Transverse colon (tissue), 4 donors: ENCODE measurements at regions not wholly inside any gene's neighbourhood (a gene's known extent, or its start where the extent isn't known, plus 50 kb on each side); places are given as distances from the start of the nearest gene placed in this dataset.

Experiments
- DNase-seq: peaks from one replicate; pipeline ENCODE4 v3.0.0-alpha.2; 2019
- H3K27ac ChIP-seq, 4 donors: fragments of 200-600 bp; sonication (generic); 2 replicates each; pipeline ENCODE4 v1.5.1; 2016 to 2018; ENCODE audit warnings: inconsistent platforms in 4 of 4
- H3K27me3 ChIP-seq: fragments of 200-600 bp; sonication (generic); 2 replicates; pipeline ENCODE4 v1.5.1; 2017; ENCODE audit warnings: inconsistent platforms
- H3K36me3 ChIP-seq, 4 donors: fragments of 200-600 bp; sonication (generic); 2 replicates each; pipeline ENCODE4 v1.5.1; 2017 to 2019; ENCODE audit warnings: inconsistent platforms in 4 of 4
- H3K4me1 ChIP-seq, 4 donors: fragments of 200-600 bp; sonication (generic); 2 replicates each; pipeline ENCODE4 v1.5.1; 2017 to 2020; ENCODE audit warnings: inconsistent platforms in 4 of 4
- H3K4me3 ChIP-seq, 4 donors: fragments of 200-600 bp; sonication (generic); 1 replicate in 1 of 4; 2 replicates in 3 of 4; pipeline versions ENCODE4 v1.5.1 to v1.6.1; 2017 to 2019; ENCODE audit warnings: inconsistent platforms in 4 of 4
- H3K9me3 ChIP-seq, 2 donors: fragments of 200-600 bp; sonication (generic); 2 replicates each; pipeline ENCODE4 v1.5.1; 2017 to 2019; ENCODE audit warnings: inconsistent platforms in 2 of 2
- EP300 ChIP-seq: sonication (generic); formaldehyde crosslinking; IDR thresholded peaks from one replicate; pipeline ENCODE4 v1.6.1; 2017; ENCODE audit warnings: antibody characterized with exemption, low read depth
- POLR2A ChIP-seq: fragments of 450-650 bp; IDR thresholded peaks from one replicate; pipeline ENCODE4 v1.6.1; 2016; ENCODE audit warnings: antibody characterized with exemption, mild to moderate bottlenecking, moderate library complexity
- POLR2AphosphoS5 ChIP-seq, 3 donors: sonication (generic); formaldehyde crosslinking; IDR thresholded peaks; one replicate each; pipeline ENCODE4 v1.6.1; 2016; ENCODE audit warnings: antibody characterized with exemption in 3 of 3
- WGBS, 2 donors: methylation state at CpG; one replicate each; pipeline ENCODE4 v1.1.5; 2018; ENCODE audit warnings: low coverage in 1 of 2; 5-methylcytosine and 5-hydroxymethylcytosine counted together
- in situ Hi-C, 4 donors: fragments of 200-750 bp; cut with MboI; loops; one replicate each; pipeline versions ENCODE4 v1.15.0 to v1.15.1; 2017; ENCODE audit warnings: low sequenced_read_pairs in 3 of 4, low pct_ligation_motif_present in 1 of 4, low pct_unique_long_range_greater_than_20kb in 1 of 4
- intact Hi-C: fragments of 100-400 bp; cut with DNase I; formaldehyde crosslinking; loops from one replicate; pipeline ENCODE4 v1.15.1; 2023; ENCODE audit warnings: low total_unique reads
- TF ChIP-seq, protein P1 (sequence below), 5 experiments: fragments of 200-600 bp in 3 of 5; fragments of 450-650 bp in 2 of 5; sonication (generic) in 3 of 5; IDR thresholded peaks; 1 replicate in 2 of 5; 2 replicates in 3 of 5; pipeline ENCODE4 v1.5.1; 2016 to 2017; ENCODE audit warnings: antibody characterized with exemption in 5 of 5, inconsistent platforms in 3 of 5, mild to moderate bottlenecking in 2 of 5, moderate library complexity in 1 of 5

DNA sequence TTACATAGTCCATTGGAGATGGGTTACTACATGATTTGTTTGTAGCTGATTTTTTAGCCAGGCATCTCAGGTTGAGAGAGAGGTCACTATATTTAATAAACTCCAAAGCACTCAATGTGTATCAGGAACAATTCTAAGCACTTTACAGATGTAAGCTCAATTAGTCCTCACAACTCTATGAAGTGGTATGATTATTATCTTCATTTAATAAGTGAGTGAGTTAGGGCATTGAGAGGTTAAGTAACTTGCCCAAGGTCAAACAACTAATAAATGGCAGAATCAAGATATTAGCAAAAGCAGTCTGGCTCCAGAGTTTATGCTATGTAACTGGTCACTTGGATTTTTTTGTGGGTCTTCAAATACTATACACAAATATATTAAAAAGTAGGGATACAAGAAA is 56.3 kb upstream of the ABI3BP start:
- TF ChIP-seq POLR2AphosphoS5 (IDR thresholded peaks at IDR 0.05) (no peak), POLR2A (no peak), EP300 (no peak)
- TF ChIP-seq, protein P1, sequence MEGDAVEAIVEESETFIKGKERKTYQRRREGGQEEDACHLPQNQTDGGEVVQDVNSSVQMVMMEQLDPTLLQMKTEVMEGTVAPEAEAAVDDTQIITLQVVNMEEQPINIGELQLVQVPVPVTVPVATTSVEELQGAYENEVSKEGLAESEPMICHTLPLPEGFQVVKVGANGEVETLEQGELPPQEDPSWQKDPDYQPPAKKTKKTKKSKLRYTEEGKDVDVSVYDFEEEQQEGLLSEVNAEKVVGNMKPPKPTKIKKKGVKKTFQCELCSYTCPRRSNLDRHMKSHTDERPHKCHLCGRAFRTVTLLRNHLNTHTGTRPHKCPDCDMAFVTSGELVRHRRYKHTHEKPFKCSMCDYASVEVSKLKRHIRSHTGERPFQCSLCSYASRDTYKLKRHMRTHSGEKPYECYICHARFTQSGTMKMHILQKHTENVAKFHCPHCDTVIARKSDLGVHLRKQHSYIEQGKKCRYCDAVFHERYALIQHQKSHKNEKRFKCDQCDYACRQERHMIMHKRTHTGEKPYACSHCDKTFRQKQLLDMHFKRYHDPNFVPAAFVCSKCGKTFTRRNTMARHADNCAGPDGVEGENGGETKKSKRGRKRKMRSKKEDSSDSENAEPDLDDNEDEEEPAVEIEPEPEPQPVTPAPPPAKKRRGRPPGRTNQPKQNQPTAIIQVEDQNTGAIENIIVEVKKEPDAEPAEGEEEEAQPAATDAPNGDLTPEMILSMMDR (IDR thresholded peaks at IDR 0.05): no peak
- Histone ChIP-seq H3K27ac (no peak overlapping the region), H3K9me3 (no peaks in the 10 kb centered on the region), H3K36me3 (no peaks in the 10 kb centered on the region), H3K27me3 (no peaks in the 10 kb centered on the region), H3K4me1 (no peaks in the 10 kb centered on the region), H3K4me3 (no peak overlapping the region)
- in situ Hi-C loops (no loop called here), intact Hi-C loops (no loop called here)
- no peak for DNase-seq

DNA sequence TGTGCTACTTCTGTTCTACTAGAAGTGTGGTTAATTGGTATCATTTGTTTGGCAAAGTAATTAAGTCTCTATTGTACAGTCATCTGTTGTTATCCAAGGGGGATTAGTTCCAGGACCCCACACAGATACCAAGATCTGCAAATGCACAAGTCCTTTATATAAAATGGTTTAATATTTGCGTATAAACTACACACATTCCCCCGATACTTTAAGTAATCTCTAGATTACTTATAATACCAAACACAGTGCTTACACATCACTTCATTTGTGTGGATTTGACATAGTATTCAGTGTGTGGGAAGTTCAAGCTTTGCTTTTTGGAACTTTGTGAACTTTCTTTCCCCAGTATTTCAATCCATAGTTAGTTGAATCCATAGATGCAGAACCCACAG is 50.5 kb upstream of the ABI3BP start:
- H3K4me3 ChIP-seq: no peak overlapping the region
- no peaks in the 10 kb centered on the region for H3K9me3 ChIP-seq
- H3K27ac ChIP-seq: no peak overlapping the region
- TF ChIP-seq, protein P1 (IDR thresholded peaks at IDR 0.05): no peak
- no peak for TF ChIP-seq POLR2AphosphoS5 (IDR thresholded peaks at IDR 0.05)
- no peak for TF ChIP-seq POLR2A
- TF ChIP-seq EP300: no peak
- H3K27me3 ChIP-seq: no peaks in the 10 kb centered on the region
- in situ Hi-C loops: no loop called here
- H3K36me3 ChIP-seq: no peaks in the 10 kb centered on the region
- no peak for DNase-seq
- no peaks in the 10 kb centered on the region for H3K4me1 ChIP-seq
- WGBS, 2 donors: 82 to 94% methylated on average over 2 of the region's 2 CpGs
- intact Hi-C loops: no loop called here

DNA sequence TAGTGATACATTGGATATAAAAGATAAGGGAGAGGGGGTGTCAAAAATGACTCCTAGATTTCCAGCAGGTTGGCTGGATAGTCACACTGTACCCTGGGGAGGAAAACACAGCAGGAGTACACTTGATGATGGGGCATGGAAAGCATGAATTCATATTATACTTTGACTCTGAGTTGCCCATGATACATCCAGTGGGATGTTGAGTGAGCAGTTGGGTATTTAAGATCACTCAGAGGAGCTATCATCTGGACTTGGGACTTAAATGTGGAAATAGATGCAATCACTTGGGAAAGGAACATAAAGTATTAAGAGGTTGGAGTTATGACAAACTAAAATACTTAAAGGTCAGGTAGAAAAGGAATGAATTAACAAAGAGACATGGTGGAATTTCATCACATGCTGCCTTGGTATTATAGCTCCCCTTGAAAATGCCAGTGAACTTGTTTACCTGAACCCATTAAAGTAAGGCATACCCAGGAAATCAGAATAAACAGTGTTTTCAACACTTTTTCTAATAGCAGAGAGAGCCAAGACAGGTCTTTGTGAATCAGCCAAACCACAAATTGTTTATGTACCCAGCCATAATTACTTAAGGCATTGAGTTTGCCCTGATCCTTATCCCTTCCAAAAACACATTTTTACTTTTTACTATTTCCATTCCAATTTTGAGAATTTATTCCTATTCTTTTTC is 49.9 kb upstream of the ABI3BP start:
- Histone ChIP-seq H3K4me1 (no peaks in the 10 kb centered on the region), H3K27me3 (no peaks in the 10 kb centered on the region), H3K9me3 (no peaks in the 10 kb centered on the region), H3K36me3 (no peaks in the 10 kb centered on the region), H3K27ac (no peak overlapping the region), H3K4me3 (no peak overlapping the region)
- TF ChIP-seq POLR2AphosphoS5 (IDR thresholded peaks at IDR 0.05) (no peak), EP300 (no peak)
- TF ChIP-seq, protein P1 (IDR thresholded peaks at IDR 0.05): no peak
- in situ Hi-C loops (no loop called here), intact Hi-C loops (no loop called here)
- DNase-seq: no peak
